HG03159 (cell line): ENCODE measurements at regions not wholly inside any gene's neighbourhood (a gene's known extent, or its start where the extent isn't known, plus 50 kb on each side); places are given as distances from the start of the nearest gene placed in this dataset.
"Not testable (repeated sequence)": the region's sequence is repeated elsewhere in the genome, so short reads cannot be mapped to it uniquely, and the experiment has no call there.

Experiments
- ATAC-seq: cut with Tn5 transposase; IDR thresholded peaks from one replicate; pipeline ENCODE4 v1.9.1; 2021; ENCODE audit warnings: mild to moderate bottlenecking, moderate library complexity; ENCODE audit not compliant: unreplicated experiment

- no peak for ATAC-seq
Observed at GRCh38 chr10:113484487-113484886, 68.4 kb upstream of the HABP2 start.

DNA sequence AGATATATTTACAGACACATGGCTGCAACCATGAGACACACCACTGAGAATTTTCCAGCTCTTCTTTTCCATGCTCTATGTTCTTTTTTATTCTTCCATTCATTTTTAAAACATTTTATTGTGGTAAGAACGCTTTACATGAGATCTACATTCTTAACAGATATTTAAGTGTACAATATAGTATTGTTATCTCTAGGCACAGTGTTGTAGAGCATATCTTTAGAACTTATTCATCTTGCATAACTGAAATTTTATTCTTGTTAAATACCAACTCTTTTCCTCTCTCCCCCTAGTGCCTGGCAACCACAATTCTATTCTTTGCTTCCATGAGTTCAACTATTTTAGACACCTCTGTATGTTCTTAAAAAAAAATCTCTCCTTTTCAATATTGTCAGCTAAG is 67.1 kb upstream of the HABP2 start:
- ATAC-seq = no peak

GRCh38 chr10:113486531-113486930 is 66.3 kb upstream of the HABP2 start:
- ATAC-seq = no peak

- no peak for ATAC-seq
Observed at GRCh38 chr10:113487154-113487553, 65.7 kb upstream of the HABP2 start.

GRCh38 chr10:113488186-113488585 is 64.7 kb upstream of the HABP2 start:
- no peak for ATAC-seq

DNA sequence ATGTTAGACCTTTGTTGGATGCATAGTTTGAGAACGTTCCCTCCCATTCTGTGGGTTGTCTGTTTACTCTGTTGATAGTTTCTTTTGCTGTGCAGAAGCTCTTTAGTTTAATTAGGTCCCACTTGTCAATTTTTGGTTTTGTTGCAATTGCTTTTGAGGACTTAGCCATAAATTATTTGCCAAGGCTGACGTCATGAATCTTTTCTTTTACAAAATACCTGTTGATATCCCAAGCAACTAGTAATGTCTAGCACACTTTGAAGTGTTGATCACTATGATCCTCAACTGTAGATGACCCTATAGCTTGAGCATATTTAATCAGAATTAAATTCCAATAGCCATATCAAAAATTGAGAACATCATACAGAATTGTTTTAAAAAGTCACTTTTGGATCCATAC is 63.3 kb upstream of the HABP2 start:
- ATAC-seq = not testable (repeated sequence)

DNA sequence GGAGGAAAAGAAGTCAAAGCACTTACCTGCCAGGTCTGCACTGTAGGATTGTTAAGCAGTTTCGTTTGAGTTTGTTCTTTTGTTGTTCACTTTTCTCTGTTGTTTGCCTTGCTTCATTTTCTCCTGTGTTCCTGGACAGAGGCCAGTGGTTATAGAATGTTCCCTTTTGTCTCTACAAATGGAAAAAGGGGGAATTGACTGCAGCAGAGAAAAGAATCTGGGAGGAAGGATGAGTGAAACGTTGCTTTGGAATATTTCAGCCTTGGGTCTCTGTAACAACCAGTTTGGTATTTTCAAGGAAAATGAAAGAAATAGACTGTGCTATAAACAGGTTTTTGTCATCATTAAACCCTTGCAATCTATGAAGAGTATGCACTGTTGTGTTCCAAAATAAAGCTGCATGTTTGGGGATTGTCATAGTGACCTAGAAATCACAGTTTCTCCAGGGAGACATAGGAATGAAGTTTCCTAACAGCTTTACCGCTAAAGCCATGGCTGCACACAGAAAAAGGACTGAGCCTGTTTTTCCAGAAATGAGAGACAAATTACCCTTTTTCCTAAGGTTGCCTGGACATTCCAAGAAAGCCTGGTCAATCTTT is 60.8 kb upstream of the HABP2 start:
- no peak for ATAC-seq

DNA sequence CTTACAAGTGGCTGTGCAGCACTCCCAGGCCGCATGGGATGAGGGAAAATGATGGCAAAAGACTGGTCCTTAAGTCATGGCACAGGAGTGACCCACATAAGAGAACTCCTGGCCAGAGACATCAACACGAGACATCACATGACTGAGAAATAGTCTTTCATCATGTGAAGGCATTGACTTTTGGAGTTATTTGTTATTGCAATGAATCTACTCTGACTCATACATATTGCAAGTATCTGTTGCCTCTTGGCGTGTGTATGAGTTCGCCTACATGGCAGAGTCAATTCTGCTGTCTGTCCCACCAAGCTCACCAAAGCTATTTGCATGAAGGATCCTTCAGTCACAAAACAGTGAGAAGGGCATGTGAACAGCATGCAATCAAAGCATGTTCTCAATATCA is 59.7 kb upstream of the HABP2 start:
- ATAC-seq = no peak

- ATAC-seq = no peak
Observed at GRCh38 chr10:113493882-113494301, 59.0 kb upstream of the HABP2 start.

DNA sequence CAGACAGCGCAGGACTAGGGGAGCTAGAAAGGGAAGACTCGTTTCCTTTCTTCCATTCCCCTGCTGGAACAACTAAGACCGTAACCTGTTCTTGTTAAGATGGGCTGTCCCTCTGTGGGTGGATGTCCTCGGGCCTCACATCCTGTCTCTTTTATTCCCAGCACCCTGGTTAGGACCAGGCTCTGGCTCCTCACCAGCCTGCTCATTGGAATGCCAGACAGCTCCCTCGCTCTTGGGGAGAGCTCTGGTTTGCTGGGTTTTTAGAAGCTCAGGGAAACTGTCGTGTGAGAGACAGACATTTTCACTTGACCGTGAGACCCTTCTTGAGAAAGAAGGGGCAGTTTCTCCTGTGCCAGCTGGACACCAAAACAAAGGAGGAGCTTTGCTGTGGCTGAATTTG is 58.1 kb upstream of the HABP2 start:
- ATAC-seq = no peak

DNA sequence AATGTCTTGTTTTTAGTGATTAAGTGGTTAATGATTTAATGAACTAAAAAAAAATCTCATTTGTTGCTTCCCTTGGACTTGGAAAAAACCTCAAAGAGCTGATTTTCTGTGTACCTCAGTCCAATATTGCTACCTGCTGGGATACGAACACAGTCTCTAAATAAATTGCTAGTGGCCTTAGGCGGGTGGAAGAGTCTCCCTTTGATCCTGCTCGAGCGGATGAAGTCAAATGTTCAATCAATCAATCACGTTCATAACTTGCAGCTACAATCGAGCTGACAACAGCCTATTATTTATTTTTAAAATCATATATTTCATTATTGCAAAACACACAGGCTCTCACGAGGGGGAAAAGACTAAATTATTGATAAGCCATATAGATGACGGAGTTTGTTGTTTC is 57.3 kb upstream of the HABP2 start:
- ATAC-seq = no peak

- no peak for ATAC-seq
Observed at GRCh38 chr10:113496111-113497109, 56.4 kb upstream of the HABP2 start.

- no peak for ATAC-seq
Observed at GRCh38 chr10:113497198-113497597, 55.7 kb upstream of the HABP2 start.

DNA sequence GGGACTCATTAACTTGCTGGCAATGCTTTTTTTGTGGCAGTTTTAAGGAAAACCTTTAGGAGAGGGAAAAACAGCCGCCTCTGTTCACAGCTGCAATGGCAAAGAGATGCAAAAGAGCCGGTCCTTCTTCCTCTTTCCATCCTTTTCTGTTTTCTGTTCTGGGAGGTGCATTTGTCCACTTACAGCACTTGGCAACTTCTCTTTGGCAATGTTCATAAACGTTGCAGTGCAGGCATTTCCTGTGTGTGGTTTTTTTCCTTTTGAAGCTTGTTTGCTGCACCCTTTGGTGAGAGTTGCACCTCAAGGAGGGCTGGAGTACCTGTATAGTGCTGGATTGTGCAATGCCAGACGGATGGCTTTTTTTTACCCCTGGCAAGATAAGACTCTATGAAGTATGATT is 53.9 kb upstream of the HABP2 start:
- ATAC-seq = no peak

DNA sequence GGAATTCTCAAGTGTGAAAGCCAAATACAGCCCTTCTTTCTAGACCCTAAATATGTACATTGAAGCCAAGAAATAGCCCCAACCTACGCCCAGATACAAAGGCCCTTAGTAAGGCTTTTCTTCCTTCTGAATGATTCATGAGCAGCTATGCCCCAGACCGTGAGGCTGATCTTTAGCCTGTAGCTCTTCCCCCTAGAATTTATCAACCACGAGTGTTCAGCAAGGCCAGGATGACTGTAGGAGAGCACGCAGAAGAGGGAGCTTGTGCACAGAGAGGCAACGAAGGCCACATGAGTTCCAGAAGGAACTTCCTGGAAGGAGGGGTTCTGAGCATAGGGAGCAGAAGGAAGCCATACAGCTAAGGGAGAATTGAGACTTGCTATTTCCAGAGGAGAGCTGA is 53.0 kb upstream of the HABP2 start:
- ATAC-seq = no peak

GRCh38 chr10:113501031-113501430 is 51.8 kb upstream of the HABP2 start:
- ATAC-seq = not testable (repeated sequence)
